ENCODE measurements at regions not wholly inside any gene's neighbourhood (a gene's known extent, or its start where the extent isn't known, plus 50 kb on each side); places are given as distances from the start of the nearest gene placed in this dataset.

DNA sequence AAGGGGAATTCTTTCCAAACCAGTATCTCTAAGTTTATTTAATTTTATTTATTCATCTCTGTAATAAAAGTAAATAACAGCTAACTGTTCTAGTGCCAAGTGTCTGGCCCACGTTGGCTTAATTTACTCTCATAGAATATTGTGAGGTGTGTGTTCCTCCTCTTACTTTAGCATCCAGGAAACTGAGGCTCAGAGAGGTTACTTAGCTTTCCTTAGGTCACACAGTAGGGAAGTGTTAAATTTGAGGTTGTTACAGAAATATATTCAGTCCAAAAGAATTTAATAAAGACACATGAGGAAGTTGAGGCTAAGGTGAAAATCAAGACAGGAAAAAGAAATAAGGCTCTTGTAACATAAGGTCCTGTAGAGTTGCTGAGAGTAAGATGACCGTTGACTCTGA lies 84.4 kb upstream of the MRPS22 start:
- TF ChIP-seq, protein P1, sequence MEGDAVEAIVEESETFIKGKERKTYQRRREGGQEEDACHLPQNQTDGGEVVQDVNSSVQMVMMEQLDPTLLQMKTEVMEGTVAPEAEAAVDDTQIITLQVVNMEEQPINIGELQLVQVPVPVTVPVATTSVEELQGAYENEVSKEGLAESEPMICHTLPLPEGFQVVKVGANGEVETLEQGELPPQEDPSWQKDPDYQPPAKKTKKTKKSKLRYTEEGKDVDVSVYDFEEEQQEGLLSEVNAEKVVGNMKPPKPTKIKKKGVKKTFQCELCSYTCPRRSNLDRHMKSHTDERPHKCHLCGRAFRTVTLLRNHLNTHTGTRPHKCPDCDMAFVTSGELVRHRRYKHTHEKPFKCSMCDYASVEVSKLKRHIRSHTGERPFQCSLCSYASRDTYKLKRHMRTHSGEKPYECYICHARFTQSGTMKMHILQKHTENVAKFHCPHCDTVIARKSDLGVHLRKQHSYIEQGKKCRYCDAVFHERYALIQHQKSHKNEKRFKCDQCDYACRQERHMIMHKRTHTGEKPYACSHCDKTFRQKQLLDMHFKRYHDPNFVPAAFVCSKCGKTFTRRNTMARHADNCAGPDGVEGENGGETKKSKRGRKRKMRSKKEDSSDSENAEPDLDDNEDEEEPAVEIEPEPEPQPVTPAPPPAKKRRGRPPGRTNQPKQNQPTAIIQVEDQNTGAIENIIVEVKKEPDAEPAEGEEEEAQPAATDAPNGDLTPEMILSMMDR (conservative IDR thresholded peaks at IDR 0.05; ENCODE audit: low read depth, low read length) = no peak
- TF ChIP-seq EZH2phosphoT487 (IDR thresholded peaks at IDR 0.05; ENCODE audit: borderline replicate concordance, low read length) (no peak), EZH2 (IDR thresholded peaks at IDR 0.05; ENCODE audit: low read length, unreplicated experiment) (no peak)
